Kidney (tissue), 13 donors: ENCODE measurements at regions not wholly inside any gene's neighbourhood (a gene's known extent, or its start where the extent isn't known, plus 50 kb on each side); places are given as distances from the start of the nearest gene placed in this dataset.

Experiments used
- DNase-seq, 5 donors: peaks; one replicate each; pipeline ENCODE4 v3.0.0-alpha.2; 2013 to 2020
- FAIRE-seq: peaks from 2 replicates; lab custom pipeline; 2012; peaks lifted over from hg19 to GRCh38; lab: Jason Lieb, UNC
- H3K27ac ChIP-seq, 2 donors: one replicate each; pipeline ENCODE4 v1.7.0; 2013; ENCODE audit warnings: low read depth in 2 of 2, low read length in 2 of 2, inconsistent platforms in 1 of 2
- H3K27me3 ChIP-seq: one replicate; pipeline ENCODE4 v1.7.1; 2013; ENCODE audit warnings: low read length, inconsistent platforms; ENCODE audit not compliant: control insufficient read depth, insufficient read depth
- H3K36me3 ChIP-seq, 3 donors: one replicate each; pipeline versions ENCODE4 v1.7.0 to v1.7.1; 2013; ENCODE audit warnings: low read length in 3 of 3, control low read depth in 1 of 3, inconsistent platforms in 1 of 3; ENCODE audit not compliant: insufficient read depth in 3 of 3, control insufficient read depth in 2 of 3
- H3K4me1 ChIP-seq, 3 donors: one replicate each; pipeline versions ENCODE4 v1.7.0 to v1.7.1; 2013; ENCODE audit warnings: low read length in 3 of 3, inconsistent platforms in 1 of 3, low read depth in 1 of 3; ENCODE audit not compliant: control insufficient read depth in 2 of 3, insufficient read depth in 2 of 3
- H3K4me3 ChIP-seq, 3 donors: one replicate each; pipeline versions ENCODE4 v1.7.0 to v1.8.1; 2013; ENCODE audit warnings: low read length in 3 of 3, control low read depth in 1 of 3, inconsistent platforms in 1 of 3
- H3K9ac ChIP-seq, 3 donors: one replicate each; pipeline versions ENCODE4 v1.7.0 to v1.7.1; 2013; ENCODE audit warnings: low read length in 3 of 3, control low read depth in 1 of 3, inconsistent platforms in 1 of 3
- H3K9me3 ChIP-seq, 3 donors: one replicate each; pipeline versions ENCODE4 v1.7.0 to v1.7.1; 2013; ENCODE audit warnings: low read length in 3 of 3, control low read depth in 1 of 3, inconsistent platforms in 1 of 3; ENCODE audit not compliant: control insufficient read depth in 2 of 3, insufficient read depth in 1 of 3
- CTCF ChIP-seq: IDR thresholded peaks from 3 replicates; pipeline ENCODE4 v1.5.1; 2012; ENCODE audit warnings: mild to moderate bottlenecking, moderate library complexity, borderline replicate concordance; ENCODE audit not compliant: insufficient read depth; ENCODE audit errors: extremely low read depth
- intact Hi-C: fragments of 100-400 bp; cut with DNase I; formaldehyde crosslinking; loops from one replicate; pipeline ENCODE4 v1.11.1; 2022
- donor health status: control.
- donor health status: control.
- donor health status: control.
- donor health status: control.
- donor health status: control.
- donor health status: DM: yes; HTN: yes; CAD: no.
- donor health status: Normal renal cell carcinoma (clear cell type).

- FAIRE-seq (no peak), DNase-seq (no peak)
- Histone ChIP-seq H3K4me1 (peaks cover 0 to 4% (median 0%) of the 10 kb centered on the region in 3 donors), H3K36me3 (no peaks in the 10 kb centered on the region), H3K27me3 (no peaks in the 10 kb centered on the region), H3K9me3 (no peaks in the 10 kb centered on the region), H3K9ac (no peak overlapping the region), H3K4me3 (no peak overlapping the region), H3K27ac (no peak overlapping the region)
- TF ChIP-seq CTCF = no peak
- intact Hi-C loops = no loop called here
Observed at GRCh38 chr18:46418663-46419260, 238.3 kb downstream of the LOXHD1 start.

- no peak for TF ChIP-seq CTCF
- Histone ChIP-seq H3K27ac (no peak overlapping the region), H3K9me3 (no peaks in the 10 kb centered on the region), H3K36me3 (no peaks in the 10 kb centered on the region), H3K27me3 (no peaks in the 10 kb centered on the region), H3K4me3 (no peak overlapping the region), H3K4me1 (peaks cover 0 to under 1% (median 0%) of the 10 kb centered on the region in 3 donors), H3K9ac (no peak overlapping the region)
- DNase-seq (peak in 2 of 5 donors; percentile 24 to 45), FAIRE-seq (no peak)
- intact Hi-C loops = no loop called here
Observed at GRCh38 chr18:46419391-46420141, 237.5 kb downstream of the LOXHD1 start.

- no peak overlapping the region for H3K4me3 ChIP-seq
- DNase-seq = peak in 1 of 5 donors; percentile 25
- H3K4me1 ChIP-seq = no peaks in the 10 kb centered on the region
- intact Hi-C loops = no loop called here
- no peak overlapping the region for H3K9ac ChIP-seq
- H3K9me3 ChIP-seq = no peaks in the 10 kb centered on the region
- H3K27ac ChIP-seq = no peak overlapping the region
- FAIRE-seq = no peak
- no peak for TF ChIP-seq CTCF
- H3K27me3 ChIP-seq = no peaks in the 10 kb centered on the region
- H3K36me3 ChIP-seq = no peaks in the 10 kb centered on the region
Observed at GRCh38 chr18:46421973-46422551, 235.0 kb downstream of the LOXHD1 start.
